ENCODE measurements at regions not wholly inside any gene's neighbourhood (a gene's known extent, or its start where the extent isn't known, plus 50 kb on each side); places are given as distances from the start of the nearest gene placed in this dataset.

GRCh38 chr1:229822026-229822425, 196.0 kb downstream of the URB2 start:
- no peak for DNase-seq (ENCODE audit: low spot score)

- DNase-seq (ENCODE audit: low spot score) = no peak
Observed at GRCh38 chr1:229825042-229825441, 199.0 kb downstream of the URB2 start.

GRCh38 chr1:229828461-229828860, 202.4 kb downstream of the URB2 start:
- DNase-seq (ENCODE audit: low spot score) = no peak

- DNase-seq (ENCODE audit: low spot score) = no peak
Observed at GRCh38 chr1:229832695-229833094, 206.6 kb downstream of the URB2 start.

GRCh38 chr1:229834230-229834629, 208.2 kb downstream of the URB2 start:
- no peak for DNase-seq (ENCODE audit: low spot score)

GRCh38 chr1:229835226-229835625, 209.2 kb downstream of the URB2 start:
- no peak for DNase-seq (ENCODE audit: low spot score)

GRCh38 chr1:229836324-229836723, 210.3 kb downstream of the URB2 start:
- no peak for DNase-seq (ENCODE audit: low spot score)

- no peak for DNase-seq (ENCODE audit: low spot score)
Observed at GRCh38 chr1:229838204-229838603, 212.2 kb downstream of the URB2 start.

- DNase-seq (ENCODE audit: low spot score) = no peak
Observed at GRCh38 chr1:229839800-229840199, 213.8 kb downstream of the URB2 start.

GRCh38 chr1:229841230-229841629, 215.2 kb downstream of the URB2 start:
- DNase-seq (ENCODE audit: low spot score) = no peak

GRCh38 chr1:229842302-229843255, 216.5 kb downstream of the URB2 start:
- DNase-seq (ENCODE audit: low spot score) = no peak

GRCh38 chr1:229843627-229844238, 217.7 kb downstream of the URB2 start:
- no peak for DNase-seq (ENCODE audit: low spot score)

GRCh38 chr1:229844675-229845074, 218.6 kb downstream of the URB2 start:
- no peak for DNase-seq (ENCODE audit: low spot score)

GRCh38 chr1:229845410-229846138, 219.5 kb downstream of the URB2 start:
- no peak for DNase-seq (ENCODE audit: low spot score)

- DNase-seq (ENCODE audit: low spot score) = no peak
Observed at GRCh38 chr1:229846351-229846750, 220.3 kb downstream of the URB2 start.

- no peak for DNase-seq (ENCODE audit: low spot score)
Observed at GRCh38 chr1:229848752-229849677, 218.0 kb upstream of the GALNT2 start.

- DNase-seq (ENCODE audit: low spot score) = no peak
Observed at GRCh38 chr1:229851511-229851910, 215.5 kb upstream of the GALNT2 start.

GRCh38 chr1:229853751-229854150, 213.3 kb upstream of the GALNT2 start:
- DNase-seq (ENCODE audit: low spot score) = no peak

- DNase-seq (ENCODE audit: low spot score) = no peak
Observed at GRCh38 chr1:229854620-229855019, 212.4 kb upstream of the GALNT2 start.

GRCh38 chr1:229856009-229856650, 210.9 kb upstream of the GALNT2 start:
- DNase-seq (ENCODE audit: low spot score) = no peak

- no peak for DNase-seq (ENCODE audit: low spot score)
Observed at GRCh38 chr1:229857585-229857984, 209.5 kb upstream of the GALNT2 start.
